ENCODE measurements at regions not wholly inside any gene's neighbourhood (a gene's known extent, or its start where the extent isn't known, plus 50 kb on each side); places are given as distances from the start of the nearest gene placed in this dataset.

DNA sequence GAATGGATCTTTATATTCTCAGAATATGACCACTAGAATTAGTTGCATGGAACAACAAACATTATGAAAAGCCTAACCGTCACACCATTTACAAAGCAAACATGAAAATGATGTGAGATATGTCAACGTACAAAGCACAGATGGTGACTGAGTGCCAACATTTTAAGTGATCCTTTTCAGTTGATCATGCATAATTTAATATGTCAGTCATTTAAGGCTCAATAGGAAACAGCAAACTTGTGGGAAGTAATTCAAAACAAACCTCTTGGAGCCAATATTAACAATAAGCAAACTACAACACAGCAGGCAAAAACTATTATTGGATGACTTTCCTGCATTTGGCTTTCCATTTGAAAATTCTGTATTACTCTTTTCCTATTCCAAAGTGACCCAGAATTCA is 277.6 kb downstream of the SLITRK6 start:
- no peak for DNase-seq
- in situ Hi-C loops (cut with HindIII; ENCODE audit: low pct_ligation_motif_present, low pct_unique_long_range_greater_than_20kb, low sequenced_read_pairs), result no loop called here

DNA sequence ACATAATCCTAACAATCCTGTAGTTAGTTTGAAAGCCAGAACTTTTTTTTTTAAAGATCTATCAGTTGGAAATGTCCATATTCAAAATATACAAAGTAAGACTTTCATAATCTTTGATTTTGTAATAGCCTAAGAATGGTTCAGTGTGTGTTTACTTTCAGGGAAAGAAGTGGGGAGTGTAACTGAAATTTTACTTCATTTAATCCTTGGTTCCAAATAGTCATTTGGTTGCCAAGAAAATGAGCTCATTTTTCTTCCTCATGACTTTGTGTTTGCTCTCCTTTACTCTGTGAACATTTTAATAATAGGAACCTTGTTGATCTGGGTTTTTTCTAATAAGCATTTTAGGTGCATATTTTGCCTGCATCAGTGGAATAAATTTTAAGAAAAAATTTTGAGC is 278.8 kb downstream of the SLITRK6 start:
- in situ Hi-C loops (cut with HindIII; ENCODE audit: low pct_ligation_motif_present, low pct_unique_long_range_greater_than_20kb, low sequenced_read_pairs), result no loop called here
- no peak for DNase-seq

DNA sequence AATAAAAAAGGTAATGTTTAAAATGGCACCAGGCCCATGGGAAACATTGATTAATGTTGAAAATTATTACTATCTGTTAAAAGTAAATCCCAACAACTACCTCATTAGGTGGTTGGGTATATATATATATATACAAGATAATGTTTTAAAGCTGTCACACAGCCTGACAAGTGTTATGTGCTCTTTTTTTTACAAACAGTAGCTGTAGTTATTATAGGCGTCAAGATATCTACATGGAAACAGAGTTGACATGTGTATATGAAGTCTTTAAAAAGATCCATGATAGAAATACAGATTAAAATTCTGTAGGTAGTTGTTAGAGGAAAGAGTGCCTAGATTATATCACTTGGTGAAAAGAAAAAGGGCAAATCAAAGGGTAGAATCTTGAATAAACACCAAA is 279.9 kb downstream of the SLITRK6 start:
- in situ Hi-C loops (cut with HindIII; ENCODE audit: low pct_ligation_motif_present, low pct_unique_long_range_greater_than_20kb, low sequenced_read_pairs), result no loop called here

DNA sequence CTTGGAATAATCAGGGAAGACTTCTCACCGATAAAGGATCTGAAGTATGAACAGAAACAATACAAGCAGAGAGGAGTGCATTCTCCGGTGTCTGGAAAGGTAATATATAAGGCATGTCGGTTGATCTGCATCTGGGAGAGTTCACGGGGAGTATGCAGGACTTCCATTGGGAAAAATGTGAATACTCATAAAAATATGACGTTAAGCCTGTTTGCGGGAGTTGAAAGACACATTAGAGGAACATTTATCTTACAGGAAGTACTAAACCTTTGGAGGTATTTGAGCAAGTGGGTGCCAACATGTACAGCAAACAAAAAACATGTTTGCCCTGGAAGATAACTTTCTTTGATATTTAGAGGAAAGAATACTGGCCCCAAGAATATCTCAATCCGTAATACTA is 286.8 kb downstream of the SLITRK6 start:
- DNase-seq, result no peak
- in situ Hi-C loops (cut with HindIII; ENCODE audit: low pct_ligation_motif_present, low pct_unique_long_range_greater_than_20kb, low sequenced_read_pairs), result no loop called here

More for the DNA sequence above, 279.9 kb downstream of the SLITRK6 start:
- no peak for DNase-seq

- no peak for DNase-seq
- in situ Hi-C loops (cut with HindIII; ENCODE audit: low pct_ligation_motif_present, low pct_unique_long_range_greater_than_20kb, low sequenced_read_pairs), result no loop called here
Observed at GRCh38 chr13:85509512-85509911, 289.7 kb downstream of the SLITRK6 start.

- in situ Hi-C loops (cut with HindIII; ENCODE audit: low pct_ligation_motif_present, low pct_unique_long_range_greater_than_20kb, low sequenced_read_pairs), result no loop called here
- DNase-seq, result no peak
Observed at GRCh38 chr13:85508683-85509329, 290.4 kb downstream of the SLITRK6 start.

DNA sequence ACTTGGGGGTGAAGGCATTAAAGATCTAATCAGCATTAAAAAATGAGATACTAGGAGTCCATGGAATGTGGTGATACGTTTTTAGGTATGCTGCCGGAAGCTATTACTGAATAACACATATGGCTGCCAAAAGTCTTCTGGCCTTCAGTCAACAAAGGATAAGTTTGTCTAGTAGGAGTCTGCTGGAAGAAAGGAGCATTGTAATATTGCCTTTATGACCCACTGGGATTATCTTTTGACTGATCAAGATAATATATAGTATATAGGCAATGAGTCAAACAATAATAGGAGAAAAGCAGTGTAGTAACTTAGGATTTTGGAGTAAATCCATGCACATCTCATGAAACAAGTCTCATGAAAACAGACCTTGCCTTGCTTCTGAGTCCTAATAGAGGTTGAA is 295.4 kb downstream of the SLITRK6 start:
- in situ Hi-C loops (cut with HindIII; ENCODE audit: low pct_ligation_motif_present, low pct_unique_long_range_greater_than_20kb, low sequenced_read_pairs), result no loop called here
- DNase-seq, result no peak

GRCh38 chr13:85501616-85502015 is 297.6 kb downstream of the SLITRK6 start:
- DNase-seq, result no peak
- in situ Hi-C loops (cut with HindIII; ENCODE audit: low pct_ligation_motif_present, low pct_unique_long_range_greater_than_20kb, low sequenced_read_pairs), result no loop called here

DNA sequence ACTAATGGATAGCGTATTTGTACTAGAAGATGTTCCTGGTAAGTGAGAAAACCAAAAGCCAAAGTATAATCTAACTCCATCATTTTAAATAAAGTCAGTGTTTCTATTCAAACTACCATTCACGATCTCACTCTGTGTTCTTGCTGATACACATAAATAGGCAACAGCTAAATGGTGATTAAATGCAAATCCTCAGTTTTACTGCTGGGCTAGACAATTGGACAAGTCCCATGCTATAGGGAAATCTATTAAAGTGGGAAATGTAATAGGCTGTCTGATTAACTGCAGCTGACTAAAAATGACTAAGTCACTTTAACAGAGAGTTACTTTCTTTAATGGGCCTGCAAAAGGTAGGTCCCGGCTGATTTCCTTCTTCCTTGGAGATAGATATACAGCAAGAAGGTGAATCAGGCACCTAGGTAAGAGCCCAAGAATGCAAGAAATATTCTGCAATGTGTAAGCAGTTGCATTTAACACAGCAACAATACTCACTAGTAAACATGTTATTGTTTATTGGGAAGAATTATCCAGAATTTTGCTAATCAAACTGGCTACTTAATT is 298.4 kb downstream of the SLITRK6 start:
- DNase-seq, result no peak
- in situ Hi-C loops (cut with HindIII; ENCODE audit: low pct_ligation_motif_present, low pct_unique_long_range_greater_than_20kb, low sequenced_read_pairs), result no loop called here

DNA sequence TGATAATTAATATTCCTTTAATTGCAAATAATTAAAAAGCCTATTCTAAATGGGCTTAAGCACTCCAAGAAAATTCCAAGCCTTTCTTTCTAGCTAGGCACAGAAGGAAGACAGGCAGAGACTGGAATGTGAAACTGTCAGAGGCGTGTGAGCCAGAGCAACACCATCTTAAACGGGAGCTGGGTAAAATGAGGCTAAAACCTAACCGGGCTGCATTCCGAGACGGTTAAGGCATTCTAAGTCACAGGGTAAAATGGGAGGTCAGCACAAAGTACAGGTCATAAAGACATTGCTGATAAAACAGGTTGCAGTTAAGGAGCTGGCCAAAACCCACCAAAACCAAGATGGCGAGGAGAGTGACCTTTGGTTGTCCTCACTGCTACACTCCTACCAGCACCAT is 300.4 kb downstream of the SLITRK6 start:
- DNase-seq, result no peak
- in situ Hi-C loops (cut with HindIII; ENCODE audit: low pct_ligation_motif_present, low pct_unique_long_range_greater_than_20kb, low sequenced_read_pairs), result no loop called here

GRCh38 chr13:85497652-85498051 is 301.6 kb downstream of the SLITRK6 start:
- DNase-seq, result peak; percentile 36
- in situ Hi-C loops (cut with HindIII; ENCODE audit: low pct_ligation_motif_present, low pct_unique_long_range_greater_than_20kb, low sequenced_read_pairs), result no loop called here

- no peak for DNase-seq
- in situ Hi-C loops (cut with HindIII; ENCODE audit: low pct_ligation_motif_present, low pct_unique_long_range_greater_than_20kb, low sequenced_read_pairs), result no loop called here
Observed at GRCh38 chr13:85492283-85492682, 306.9 kb downstream of the SLITRK6 start.

GRCh38 chr13:85486663-85487062 is 312.6 kb downstream of the SLITRK6 start:
- DNase-seq, result no peak
- in situ Hi-C loops (cut with HindIII; ENCODE audit: low pct_ligation_motif_present, low pct_unique_long_range_greater_than_20kb, low sequenced_read_pairs), result no loop called here

- in situ Hi-C loops (cut with HindIII; ENCODE audit: low pct_ligation_motif_present, low pct_unique_long_range_greater_than_20kb, low sequenced_read_pairs), result no loop called here
Observed at GRCh38 chr13:85473144-85473543, 326.1 kb downstream of the SLITRK6 start.

GRCh38 chr13:85469320-85469719 is 329.9 kb downstream of the SLITRK6 start:
- in situ Hi-C loops (cut with HindIII; ENCODE audit: low pct_ligation_motif_present, low pct_unique_long_range_greater_than_20kb, low sequenced_read_pairs), result no loop called here

More at GRCh38 chr13:85473144-85473543, 326.1 kb downstream of the SLITRK6 start:
- DNase-seq, result no peak

DNA sequence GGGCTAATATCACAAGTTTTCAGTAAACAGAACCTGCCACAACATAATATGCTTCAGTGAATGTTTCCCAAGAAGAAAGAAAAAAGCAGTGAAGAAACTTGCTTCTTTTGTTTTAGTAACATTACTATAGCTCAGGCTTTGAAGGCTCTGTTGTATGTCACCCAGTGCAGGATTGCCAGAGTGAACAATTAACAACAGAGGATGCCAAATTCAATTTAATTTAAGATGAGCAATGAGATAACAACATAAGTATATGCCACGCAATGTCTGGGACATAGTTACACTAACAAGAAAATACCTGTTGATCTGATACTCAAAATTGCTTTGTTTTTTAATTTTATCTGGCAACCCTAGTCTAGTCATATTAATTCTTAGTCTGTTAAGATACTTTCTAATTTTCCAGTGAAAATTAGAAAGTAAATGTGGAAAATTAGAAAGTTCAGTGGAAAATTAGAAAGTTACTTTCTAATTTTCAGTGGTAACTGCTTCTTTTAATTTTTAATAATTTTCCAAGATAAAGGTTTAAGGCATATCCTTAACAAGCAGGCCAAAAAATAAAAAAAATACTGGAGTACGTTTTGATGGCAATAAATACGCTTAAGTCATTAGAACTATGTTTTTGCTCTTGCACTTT is 336.3 kb downstream of the SLITRK6 start:
- no peak for DNase-seq
- in situ Hi-C loops (cut with HindIII; ENCODE audit: low pct_ligation_motif_present, low pct_unique_long_range_greater_than_20kb, low sequenced_read_pairs), result no loop called here

More at GRCh38 chr13:85469320-85469719, 329.9 kb downstream of the SLITRK6 start:
- DNase-seq, result no peak

DNA sequence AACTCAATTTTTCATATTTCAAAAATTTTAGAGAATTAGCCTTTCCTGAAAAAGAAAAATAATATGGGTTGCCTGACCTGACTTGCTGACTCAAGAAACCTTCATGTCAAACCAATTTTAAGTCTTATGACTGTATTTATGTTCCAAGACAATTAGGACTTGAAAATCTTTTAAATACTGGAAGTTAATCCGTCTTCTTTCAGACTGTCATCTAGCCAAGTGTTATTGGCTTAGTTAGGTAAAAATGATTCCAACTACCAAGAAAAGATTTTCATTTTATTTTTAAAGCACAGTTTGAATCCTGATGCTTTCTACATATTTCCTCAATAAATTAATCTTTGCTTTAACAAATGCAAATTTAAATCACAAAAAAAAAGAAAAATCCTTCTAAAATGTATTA is 337.6 kb downstream of the SLITRK6 start:
- in situ Hi-C loops (cut with HindIII; ENCODE audit: low pct_ligation_motif_present, low pct_unique_long_range_greater_than_20kb, low sequenced_read_pairs), result no loop called here

GRCh38 chr13:85445534-85445933 is 353.7 kb downstream of the SLITRK6 start:
- in situ Hi-C loops (cut with HindIII; ENCODE audit: low pct_ligation_motif_present, low pct_unique_long_range_greater_than_20kb, low sequenced_read_pairs), result no loop called here
- DNase-seq, result no peak

More for the DNA sequence above, 337.6 kb downstream of the SLITRK6 start:
- DNase-seq, result no peak

DNA sequence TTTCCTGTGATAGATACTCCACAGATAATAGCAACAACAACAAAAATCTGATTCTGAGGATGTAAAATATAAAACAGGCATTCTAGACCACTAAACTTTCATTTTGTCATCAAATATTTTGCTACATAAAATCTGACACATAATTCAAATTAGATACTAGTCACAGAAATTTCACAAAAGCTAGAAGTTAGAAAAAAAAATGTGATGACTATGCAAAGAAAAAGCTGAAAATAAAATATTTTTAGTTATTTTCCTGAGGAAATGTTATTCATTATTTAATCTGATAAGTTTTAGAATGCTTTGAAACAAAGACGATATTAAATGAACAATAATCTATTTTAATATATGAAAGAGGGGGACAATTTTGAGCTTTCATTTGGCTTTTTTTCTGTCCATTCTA is 357.2 kb downstream of the SLITRK6 start:
- DNase-seq, result no peak
- in situ Hi-C loops (cut with HindIII; ENCODE audit: low pct_ligation_motif_present, low pct_unique_long_range_greater_than_20kb, low sequenced_read_pairs), result no loop called here

DNA sequence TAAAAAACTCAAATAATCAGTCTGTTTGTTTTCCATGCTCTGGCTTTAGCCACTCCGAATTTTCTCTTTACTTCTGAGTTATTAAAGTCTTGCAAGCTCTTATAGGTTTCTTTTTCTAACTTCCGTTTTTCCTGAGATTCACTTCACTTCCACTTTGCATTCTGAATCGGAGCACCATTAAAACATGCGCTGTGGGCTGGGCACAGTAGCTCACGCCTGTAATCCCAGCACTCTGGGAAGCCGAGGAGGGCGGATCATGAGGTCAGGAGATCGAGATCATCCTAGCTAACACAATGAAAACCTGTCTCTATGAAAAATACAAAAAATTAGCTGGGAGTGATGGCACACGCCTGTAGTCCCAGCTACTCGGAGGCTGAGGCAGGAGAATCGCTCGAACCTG is 357.9 kb downstream of the SLITRK6 start:
- in situ Hi-C loops (cut with HindIII; ENCODE audit: low pct_ligation_motif_present, low pct_unique_long_range_greater_than_20kb, low sequenced_read_pairs), result no loop called here
- no peak for DNase-seq
